ENCODE measurements at regions not wholly inside any gene's neighbourhood (a gene's known extent, or its start where the extent isn't known, plus 50 kb on each side); places are given as distances from the start of the nearest gene placed in this dataset.

GRCh38 chr5:81805086-81805485, 54.2 kb upstream of the SSBP2 start:
- H3K36me3 Mint-ChIP-seq (ENCODE audit: low read depth) = no peaks in the 10 kb centered on the region
- TF ChIP-seq, protein P1, sequence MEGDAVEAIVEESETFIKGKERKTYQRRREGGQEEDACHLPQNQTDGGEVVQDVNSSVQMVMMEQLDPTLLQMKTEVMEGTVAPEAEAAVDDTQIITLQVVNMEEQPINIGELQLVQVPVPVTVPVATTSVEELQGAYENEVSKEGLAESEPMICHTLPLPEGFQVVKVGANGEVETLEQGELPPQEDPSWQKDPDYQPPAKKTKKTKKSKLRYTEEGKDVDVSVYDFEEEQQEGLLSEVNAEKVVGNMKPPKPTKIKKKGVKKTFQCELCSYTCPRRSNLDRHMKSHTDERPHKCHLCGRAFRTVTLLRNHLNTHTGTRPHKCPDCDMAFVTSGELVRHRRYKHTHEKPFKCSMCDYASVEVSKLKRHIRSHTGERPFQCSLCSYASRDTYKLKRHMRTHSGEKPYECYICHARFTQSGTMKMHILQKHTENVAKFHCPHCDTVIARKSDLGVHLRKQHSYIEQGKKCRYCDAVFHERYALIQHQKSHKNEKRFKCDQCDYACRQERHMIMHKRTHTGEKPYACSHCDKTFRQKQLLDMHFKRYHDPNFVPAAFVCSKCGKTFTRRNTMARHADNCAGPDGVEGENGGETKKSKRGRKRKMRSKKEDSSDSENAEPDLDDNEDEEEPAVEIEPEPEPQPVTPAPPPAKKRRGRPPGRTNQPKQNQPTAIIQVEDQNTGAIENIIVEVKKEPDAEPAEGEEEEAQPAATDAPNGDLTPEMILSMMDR (IDR thresholded peaks at IDR 0.05) = no peak
- no peak overlapping the region for H3K27ac Mint-ChIP-seq
- DNase-seq = no peak
- H3K9me3 Mint-ChIP-seq = peaks cover 16% of the 10 kb centered on the region
- ATAC-seq (ENCODE audit: low read depth) = no peak
- ChIA-PET CTCF (no interaction called here), POLR2A (no interaction called here)
- H3K4me1 Mint-ChIP-seq = peaks cover 5% of the 10 kb centered on the region
- H3K4me3 Mint-ChIP-seq = no peak overlapping the region
- H3K27me3 Mint-ChIP-seq = peaks cover 4% of the 10 kb centered on the region
- intact Hi-C loops (cut with micrococcal nuclease) = no loop called here

DNA sequence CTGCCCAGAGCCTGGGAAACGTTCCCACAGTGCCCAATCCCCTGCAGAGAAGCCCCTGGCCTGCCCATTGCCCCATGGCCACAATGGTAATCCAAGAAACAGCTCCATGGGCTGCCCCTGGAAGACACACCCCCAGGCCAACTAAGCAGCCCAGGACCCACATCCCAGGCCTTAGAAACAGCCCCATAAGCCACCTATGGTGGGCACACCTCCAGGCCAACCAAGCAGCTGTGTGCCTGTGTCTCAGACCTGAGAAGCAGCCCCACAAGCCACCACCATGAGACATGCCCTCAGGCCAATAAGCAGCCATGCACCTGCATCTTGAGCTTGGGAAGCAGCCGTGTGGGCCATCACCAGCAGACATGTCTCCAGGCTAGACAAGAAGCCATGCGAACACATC, 52.9 kb upstream of the SSBP2 start:
- Mint-ChIP-seq H3K27me3 (peaks cover 4% of the 10 kb centered on the region), H3K9me3 (peaks cover 15% of the 10 kb centered on the region), H3K4me3 (no peak overlapping the region), H3K36me3 (ENCODE audit: low read depth) (no peaks in the 10 kb centered on the region), H3K27ac (no peak overlapping the region), H3K4me1 (peaks cover 5% of the 10 kb centered on the region)
- ChIA-PET POLR2A (no interaction called here), CTCF (no interaction called here)
- DNase-seq (no peak), ATAC-seq (ENCODE audit: low read depth) (no peak)
- TF ChIP-seq, protein P1 (IDR thresholded peaks at IDR 0.05) = no peak
- intact Hi-C loops (cut with micrococcal nuclease) = no loop called here

DNA sequence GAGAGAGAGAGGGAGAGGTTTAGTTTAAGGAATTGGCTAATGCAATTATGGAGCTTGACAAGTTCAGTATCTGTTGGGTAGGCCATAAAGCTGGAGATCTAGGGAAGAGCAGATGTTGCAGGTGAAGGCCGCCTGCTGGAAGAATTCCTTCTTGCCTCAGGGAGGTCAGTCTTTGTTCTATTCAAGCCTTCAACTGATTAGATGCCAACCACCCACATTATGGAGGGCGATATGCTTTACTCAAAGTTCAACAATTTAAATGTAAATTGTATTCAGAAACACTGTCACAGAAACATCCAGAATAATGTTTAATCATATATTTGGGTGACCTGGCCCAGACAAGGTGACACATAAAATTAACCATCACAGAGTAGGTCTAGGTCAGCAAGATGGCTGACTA, 51.7 kb upstream of the SSBP2 start:
- H3K9me3 Mint-ChIP-seq = peaks cover 5% of the 10 kb centered on the region
- H3K4me1 Mint-ChIP-seq = peaks cover 8% of the 10 kb centered on the region
- H3K27ac Mint-ChIP-seq = no peak overlapping the region
- ATAC-seq (ENCODE audit: low read depth) (no peak), DNase-seq (no peak)
- CTCF ChIA-PET = no interaction called here
- no peaks in the 10 kb centered on the region for H3K36me3 Mint-ChIP-seq (ENCODE audit: low read depth)
- POLR2A ChIA-PET = interaction anchor here (0.7 kb wide), 1 partner anchor 115 kb away, joined by 3 read pairs; no protein-coding TSS in a partner anchor
- intact Hi-C loops (cut with micrococcal nuclease) = no loop called here
- no peak overlapping the region for H3K4me3 Mint-ChIP-seq
- TF ChIP-seq, protein P1 (IDR thresholded peaks at IDR 0.05) = no peak
- peaks cover 4% of the 10 kb centered on the region for H3K27me3 Mint-ChIP-seq

DNA sequence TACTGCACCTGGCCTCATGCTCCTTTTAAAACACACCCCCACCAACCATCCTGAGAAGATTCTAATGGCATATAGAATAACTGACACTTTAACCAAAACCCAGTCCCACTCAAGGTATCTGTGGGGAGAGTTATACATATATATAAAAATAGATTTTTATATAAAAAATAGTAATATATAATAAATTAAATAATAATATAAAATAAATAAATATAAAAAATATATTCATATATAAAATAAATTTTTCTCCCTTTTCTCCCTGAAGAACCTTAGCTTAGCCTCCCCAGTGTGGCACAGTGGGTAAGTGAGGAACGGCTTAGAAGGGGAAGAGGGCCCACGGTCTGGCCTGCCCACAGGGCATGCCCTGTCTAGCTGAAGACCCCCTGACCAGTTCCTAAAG, 51.1 kb upstream of the SSBP2 start:
- H3K36me3 Mint-ChIP-seq (ENCODE audit: low read depth) = no peaks in the 10 kb centered on the region
- H3K4me1 Mint-ChIP-seq = peaks cover 8% of the 10 kb centered on the region
- peaks cover 4% of the 10 kb centered on the region for H3K27me3 Mint-ChIP-seq
- ChIA-PET POLR2A (interaction anchor here (0.7 kb wide), 1 partner anchor 114 kb away, joined by 3 read pairs; no protein-coding TSS in a partner anchor), CTCF (no interaction called here)
- H3K27ac Mint-ChIP-seq = no peak overlapping the region
- intact Hi-C loops (cut with micrococcal nuclease) = no loop called here
- H3K9me3 Mint-ChIP-seq = peaks cover 2% of the 10 kb centered on the region
- ATAC-seq (ENCODE audit: low read depth) (no peak), DNase-seq (no peak)
- TF ChIP-seq, protein P1 (IDR thresholded peaks at IDR 0.05) = no peak
- no peak overlapping the region for H3K4me3 Mint-ChIP-seq

GRCh38 chr5:81800797-81801196, 49.9 kb upstream of the SSBP2 start:
- intact Hi-C loops (cut with micrococcal nuclease) = no loop called here
- peaks cover 8% of the 10 kb centered on the region for H3K4me1 Mint-ChIP-seq
- no peak overlapping the region for H3K27ac Mint-ChIP-seq
- CTCF ChIA-PET = no interaction called here
- H3K9me3 Mint-ChIP-seq = no peaks in the 10 kb centered on the region
- H3K4me3 Mint-ChIP-seq = no peak overlapping the region
- POLR2A ChIA-PET = no interaction called here
- DNase-seq = no peak
- no peak for ATAC-seq (ENCODE audit: low read depth)
- H3K27me3 Mint-ChIP-seq = peaks cover 4% of the 10 kb centered on the region
- H3K36me3 Mint-ChIP-seq (ENCODE audit: low read depth) = no peaks in the 10 kb centered on the region
- TF ChIP-seq, protein P1 (IDR thresholded peaks at IDR 0.05) = no peak
